SU-DHL-6 (cell line): ENCODE measurements at regions not wholly inside any gene's neighbourhood (a gene's known extent, or its start where the extent isn't known, plus 50 kb on each side); places are given as distances from the start of the nearest gene placed in this dataset.

Source experiments
- CTCF ChIP-seq: fragments of 200-600 bp; sonication (generic); IDR thresholded peaks from one replicate; pipeline ENCODE4 v1.5.1; 2017; ENCODE audit warnings: antibody characterized with exemption, mild to moderate bottlenecking, low read length, moderate library complexity; ENCODE audit not compliant: insufficient read depth, poor library complexity, severe bottlenecking
- EZH2phosphoT487 ChIP-seq: fragments of 200-600 bp; sonication (generic), shearing (Covaris generic); conservative IDR thresholded peaks from 2 replicates; pipeline ENCODE4 v1.6.1; 2018; ENCODE audit warnings: mild to moderate bottlenecking, antibody characterized with exemption, low read length, moderate library complexity, mixed read lengths

GRCh38 chr1:234957330-234958065, 171.1 kb downstream of the TOMM20 start:
- TF ChIP-seq CTCF (no peak), EZH2phosphoT487 (no peak)
